ENCODE measurements at regions not wholly inside any gene's neighbourhood (a gene's known extent, or its start where the extent isn't known, plus 50 kb on each side); places are given as distances from the start of the nearest gene placed in this dataset.
A peak's percentile ranks its signal among the peaks of the same experiment; 100 is the strongest.

- no peak for DNase-seq (ENCODE audit: low read depth in 3 of 3, low spot score in 2 of 3)
These were observed 122.2 kb upstream of the PRSS58 start for GRCh38 chr7:142380069-142380468.

- DNase-seq (ENCODE audit: low read depth in 3 of 3, low spot score in 2 of 3): no peak
These were observed 121.5 kb upstream of the PRSS58 start for GRCh38 chr7:142379201-142379885.

- DNase-seq (ENCODE audit: low read depth in 3 of 3, low spot score in 2 of 3): no peak
These were observed 119.7 kb upstream of the PRSS58 start for GRCh38 chr7:142377567-142377966.

- DNase-seq (ENCODE audit: low read depth in 3 of 3, low spot score in 2 of 3): no peak
These were observed 118.6 kb upstream of the PRSS58 start for GRCh38 chr7:142376356-142376997.

GRCh38 chr7:142375710-142376313 is 118.0 kb upstream of the PRSS58 start:
- no peak for DNase-seq (ENCODE audit: low read depth in 3 of 3, low spot score in 2 of 3)

GRCh38 chr7:142372727-142373126 is 114.9 kb upstream of the PRSS58 start:
- DNase-seq (ENCODE audit: low read depth in 3 of 3, low spot score in 2 of 3): no peak

- DNase-seq (ENCODE audit: low read depth in 3 of 3, low spot score in 2 of 3): no peak
These were observed 113.9 kb upstream of the PRSS58 start for GRCh38 chr7:142371586-142372377.

- DNase-seq (ENCODE audit: low read depth in 3 of 3, low spot score in 2 of 3): no peak
These were observed 107.6 kb upstream of the PRSS58 start for GRCh38 chr7:142365410-142365842.

- DNase-seq (ENCODE audit: low read depth in 3 of 3, low spot score in 2 of 3): no peak
These were observed 106.7 kb upstream of the PRSS58 start for GRCh38 chr7:142364551-142364950.

- no peak for DNase-seq (ENCODE audit: low read depth in 3 of 3, low spot score in 2 of 3)
These were observed 104.5 kb upstream of the PRSS58 start for GRCh38 chr7:142362349-142362748.

GRCh38 chr7:142359694-142360279 is 101.9 kb upstream of the PRSS58 start:
- no peak for DNase-seq (ENCODE audit: low read depth in 3 of 3, low spot score in 2 of 3)

- peak in 1 of 3 donors; percentile 13 for DNase-seq (ENCODE audit: low read depth in 3 of 3, low spot score in 2 of 3)
These were observed 100.2 kb upstream of the PRSS58 start for GRCh38 chr7:142357953-142358520.

- no peak for DNase-seq (ENCODE audit: low read depth in 3 of 3, low spot score in 2 of 3)
These were observed 98.3 kb upstream of the PRSS58 start for GRCh38 chr7:142356166-142356565.

GRCh38 chr7:142355328-142355727 is 97.5 kb upstream of the PRSS58 start:
- no peak for DNase-seq (ENCODE audit: low read depth in 3 of 3, low spot score in 2 of 3)

- DNase-seq (ENCODE audit: low read depth in 3 of 3, low spot score in 2 of 3): no peak
These were observed 95.5 kb upstream of the PRSS58 start for GRCh38 chr7:142353147-142354060.

GRCh38 chr7:142352543-142352942 is 94.7 kb upstream of the PRSS58 start:
- no peak for DNase-seq (ENCODE audit: low read depth in 3 of 3, low spot score in 2 of 3)

- DNase-seq (ENCODE audit: low read depth in 3 of 3, low spot score in 2 of 3): no peak
These were observed 93.3 kb upstream of the PRSS58 start for GRCh38 chr7:142351145-142351544.

- no peak for DNase-seq (ENCODE audit: low read depth in 3 of 3, low spot score in 2 of 3)
These were observed 92.0 kb upstream of the PRSS58 start for GRCh38 chr7:142349670-142350405.

- DNase-seq (ENCODE audit: low read depth in 3 of 3, low spot score in 2 of 3): no peak
These were observed 91.1 kb upstream of the PRSS58 start for GRCh38 chr7:142348921-142349405.
